Omental fat pad (tissue), 3 donors: ENCODE measurements at regions not wholly inside any gene's neighbourhood (a gene's known extent, or its start where the extent isn't known, plus 50 kb on each side); places are given as distances from the start of the nearest gene placed in this dataset.

ENCODE experiments used
- ATAC-seq: fragments of 150-250 bp; one replicate; pipeline ENCODE4 v1.9.1; 2016; ENCODE audit warnings: mild to moderate bottlenecking, moderate library complexity; ENCODE audit not compliant: low FRiP score
- DNase-seq: peaks from one replicate; pipeline ENCODE4 v3.0.0-alpha.2; 2019; ENCODE audit warnings: low spot score
- TF ChIP-seq, protein P1 (sequence below), 3 donors: fragments of 450-650 bp; IDR thresholded peaks; one replicate each; pipeline ENCODE4 v1.5.1; 2016 to 2017; ENCODE audit warnings: antibody characterized with exemption in 3 of 3, mild to moderate bottlenecking in 3 of 3, moderate library complexity in 2 of 3

DNA sequence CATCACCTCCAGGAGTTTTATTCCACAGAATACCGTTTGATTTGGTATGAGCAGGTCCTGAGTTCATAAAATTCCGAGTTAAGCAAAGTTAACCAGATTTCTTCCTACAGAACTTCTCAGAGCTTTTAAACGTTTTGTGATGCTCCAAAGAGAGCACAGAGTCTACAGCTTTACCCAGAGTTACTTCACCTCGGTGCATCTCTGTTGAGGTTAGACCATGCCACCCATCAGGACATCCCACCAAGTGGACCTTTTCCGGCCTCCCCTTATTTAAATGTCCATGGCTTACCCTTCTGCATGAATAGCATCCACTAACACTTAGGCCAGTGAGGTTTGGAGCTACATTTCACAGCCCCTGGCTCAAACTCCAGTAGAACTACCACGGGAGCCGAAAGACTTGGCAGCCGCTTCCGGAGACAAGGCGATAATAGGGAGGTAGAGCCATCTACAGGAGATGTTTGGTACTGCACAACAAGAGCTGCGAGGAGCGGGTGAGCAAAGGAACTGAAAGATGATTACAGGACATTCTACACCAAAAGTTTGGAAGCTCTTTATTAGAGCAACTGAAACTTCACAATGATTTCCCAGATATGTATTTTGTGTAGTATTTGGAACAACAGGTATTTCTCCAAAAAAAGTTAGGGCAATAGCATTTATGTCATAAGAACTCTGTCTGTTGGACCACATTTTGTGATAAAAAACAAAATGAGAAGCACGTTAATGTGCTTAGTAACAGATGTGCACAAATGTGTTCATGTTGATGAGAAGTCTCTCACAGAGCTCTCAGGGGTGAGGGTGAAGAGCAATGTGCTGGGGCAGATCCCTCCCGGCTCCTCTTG, 174.7 kb downstream of the HERPUD2 start:
- ATAC-seq (peak; percentile 54), DNase-seq (peak; percentile 29)
- TF ChIP-seq, protein P1, sequence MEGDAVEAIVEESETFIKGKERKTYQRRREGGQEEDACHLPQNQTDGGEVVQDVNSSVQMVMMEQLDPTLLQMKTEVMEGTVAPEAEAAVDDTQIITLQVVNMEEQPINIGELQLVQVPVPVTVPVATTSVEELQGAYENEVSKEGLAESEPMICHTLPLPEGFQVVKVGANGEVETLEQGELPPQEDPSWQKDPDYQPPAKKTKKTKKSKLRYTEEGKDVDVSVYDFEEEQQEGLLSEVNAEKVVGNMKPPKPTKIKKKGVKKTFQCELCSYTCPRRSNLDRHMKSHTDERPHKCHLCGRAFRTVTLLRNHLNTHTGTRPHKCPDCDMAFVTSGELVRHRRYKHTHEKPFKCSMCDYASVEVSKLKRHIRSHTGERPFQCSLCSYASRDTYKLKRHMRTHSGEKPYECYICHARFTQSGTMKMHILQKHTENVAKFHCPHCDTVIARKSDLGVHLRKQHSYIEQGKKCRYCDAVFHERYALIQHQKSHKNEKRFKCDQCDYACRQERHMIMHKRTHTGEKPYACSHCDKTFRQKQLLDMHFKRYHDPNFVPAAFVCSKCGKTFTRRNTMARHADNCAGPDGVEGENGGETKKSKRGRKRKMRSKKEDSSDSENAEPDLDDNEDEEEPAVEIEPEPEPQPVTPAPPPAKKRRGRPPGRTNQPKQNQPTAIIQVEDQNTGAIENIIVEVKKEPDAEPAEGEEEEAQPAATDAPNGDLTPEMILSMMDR (IDR thresholded peaks at IDR 0.05) = no peak

DNA sequence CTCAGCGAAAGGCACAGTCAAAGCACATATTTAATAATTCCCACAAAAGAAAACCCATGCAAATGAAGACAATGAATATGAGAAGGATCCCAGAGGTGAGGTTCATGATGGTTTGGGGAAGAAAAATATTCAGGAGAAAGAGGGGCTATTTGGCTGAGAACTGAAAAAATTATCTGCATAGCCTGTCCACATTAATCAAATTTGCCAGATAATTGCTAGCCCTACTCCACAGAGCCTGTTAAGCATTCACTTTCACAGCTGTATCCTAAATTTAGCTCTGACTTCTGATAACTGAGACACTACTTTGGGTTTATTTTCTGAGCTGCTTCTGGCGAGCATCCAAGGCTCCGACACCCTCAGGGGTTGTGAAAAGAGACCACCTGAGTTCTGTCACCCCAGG, 176.2 kb downstream of the HERPUD2 start:
- DNase-seq (no peak), ATAC-seq (no peak)
- TF ChIP-seq, protein P1 (IDR thresholded peaks at IDR 0.05) = no peak

DNA sequence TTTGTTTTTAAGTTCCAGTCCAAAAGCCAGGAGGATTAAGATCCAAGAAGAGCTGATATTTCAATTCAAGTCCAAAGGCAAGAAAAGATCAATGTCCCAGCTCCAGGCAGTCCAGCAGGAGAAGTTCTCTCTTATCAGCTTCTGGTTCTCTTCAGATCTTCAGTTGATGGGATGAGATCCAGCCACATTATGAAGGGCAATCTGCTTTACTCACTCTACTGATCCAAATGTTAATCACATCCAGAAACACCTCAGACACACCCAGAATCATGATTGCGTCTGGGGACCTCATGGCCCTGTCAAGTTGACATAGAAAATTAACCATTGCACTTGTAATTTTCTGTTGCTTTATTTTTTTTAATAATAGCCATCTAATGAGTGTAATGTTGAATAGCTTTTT, 178.4 kb downstream of the HERPUD2 start:
- DNase-seq (no peak), ATAC-seq (no peak)
- TF ChIP-seq, protein P1 (IDR thresholded peaks at IDR 0.05) = no peak

DNA sequence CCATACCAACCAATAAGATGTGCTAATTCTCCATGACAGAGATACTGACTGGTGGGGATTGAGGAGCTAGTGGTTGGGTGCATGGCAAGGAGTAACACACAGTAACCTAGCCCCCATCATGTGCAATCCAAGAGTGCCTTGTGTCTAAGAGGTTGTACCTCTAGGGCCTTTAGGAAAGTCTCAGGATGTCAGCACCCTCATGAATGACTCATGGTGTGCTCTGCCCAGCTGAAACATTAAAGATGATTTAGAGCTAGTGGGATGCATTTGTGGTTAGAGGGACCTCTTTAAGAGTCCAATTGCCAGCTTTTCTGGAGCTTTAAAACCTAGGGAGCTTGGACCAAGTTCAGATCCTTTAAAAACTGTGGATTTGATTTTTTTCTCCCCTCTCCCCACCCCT, 181.1 kb downstream of the HERPUD2 start:
- no peak for ATAC-seq
- TF ChIP-seq, protein P1 (IDR thresholded peaks at IDR 0.05) = no peak
- DNase-seq = no peak

DNA sequence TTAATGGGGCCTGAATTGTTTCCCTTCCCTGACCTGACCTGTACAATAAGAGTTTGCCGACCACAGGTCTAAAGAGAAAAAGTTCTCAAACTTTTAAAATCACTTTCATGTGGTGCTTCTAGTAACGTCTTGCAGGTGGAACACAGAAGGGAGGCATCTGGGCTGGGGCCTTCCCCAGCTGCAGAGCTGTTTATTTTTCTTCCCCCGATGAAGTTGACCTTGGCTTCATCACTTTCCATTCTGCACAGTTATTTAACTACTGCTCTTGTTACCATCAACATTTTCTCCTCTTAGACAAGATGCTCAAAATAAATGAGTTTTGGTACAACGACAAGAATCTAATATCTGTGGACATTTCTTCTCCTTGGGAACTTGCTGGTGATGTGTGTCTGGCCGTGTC, 181.7 kb downstream of the HERPUD2 start:
- DNase-seq = no peak
- no peak for ATAC-seq
- TF ChIP-seq, protein P1 (IDR thresholded peaks at IDR 0.05) = no peak

DNA sequence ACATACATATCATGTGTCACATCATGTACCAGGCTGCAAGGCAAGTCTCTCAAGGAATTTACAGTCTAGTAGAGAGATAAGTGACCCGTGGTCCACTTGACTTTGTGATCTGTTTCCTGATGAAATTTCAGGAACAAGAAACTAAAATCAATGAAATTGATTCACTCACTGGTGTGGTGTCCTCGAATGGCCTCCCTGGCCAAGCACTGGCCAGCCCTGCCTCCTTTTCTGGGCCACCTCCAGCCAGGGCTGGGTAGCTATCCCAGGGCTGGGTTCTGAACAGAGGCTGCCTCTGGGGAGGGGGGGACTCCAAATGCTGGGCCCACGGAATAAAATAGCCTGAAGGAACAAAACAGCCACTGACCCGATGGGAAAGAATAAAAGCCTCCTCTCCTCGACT, 182.2 kb downstream of the HERPUD2 start:
- no peak for DNase-seq
- no peak for ATAC-seq
- TF ChIP-seq, protein P1 (IDR thresholded peaks at IDR 0.05) = no peak
